ENCODE measurements at regions not wholly inside any gene's neighbourhood (a gene's known extent, or its start where the extent isn't known, plus 50 kb on each side); places are given as distances from the start of the nearest gene placed in this dataset.

- TF ChIP-seq CTCF (conservative IDR thresholded peaks at IDR 0.05; ENCODE audit: low read depth, low read length) (no peak), EZH2phosphoT487 (IDR thresholded peaks at IDR 0.05; ENCODE audit: borderline replicate concordance, low read length) (no peak)
These were observed 167.0 kb upstream of the MTPN start for GRCh38 chr7:136144182-136144581.
